ENCODE measurements at regions not wholly inside any gene's neighbourhood (a gene's known extent, or its start where the extent isn't known, plus 50 kb on each side); places are given as distances from the start of the nearest gene placed in this dataset.

- TF ChIP-seq CTCF (IDR thresholded peaks at IDR 0.05): no peak
- no peak for TF ChIP-seq EZH2 (IDR thresholded peaks at IDR 0.05; ENCODE audit: borderline replicate concordance, insufficient read depth, low read depth, low read length, poor library complexity, severe bottlenecking)
Measured at GRCh38 chr11:94694309-94695060, 73.7 kb upstream of the AMOTL1 start.
